GM19099 (cell line): ENCODE measurements at regions not wholly inside any gene's neighbourhood (a gene's known extent, or its start where the extent isn't known, plus 50 kb on each side); places are given as distances from the start of the nearest gene placed in this dataset.

ENCODE experiments used
- POLR2A ChIP-seq: IDR thresholded peaks from 3 replicates; pipeline ENCODE4 v1.6.1; 2011; ENCODE audit warnings: low read depth; ENCODE audit not compliant: insufficient read length; ENCODE audit errors: extremely low read depth

DNA sequence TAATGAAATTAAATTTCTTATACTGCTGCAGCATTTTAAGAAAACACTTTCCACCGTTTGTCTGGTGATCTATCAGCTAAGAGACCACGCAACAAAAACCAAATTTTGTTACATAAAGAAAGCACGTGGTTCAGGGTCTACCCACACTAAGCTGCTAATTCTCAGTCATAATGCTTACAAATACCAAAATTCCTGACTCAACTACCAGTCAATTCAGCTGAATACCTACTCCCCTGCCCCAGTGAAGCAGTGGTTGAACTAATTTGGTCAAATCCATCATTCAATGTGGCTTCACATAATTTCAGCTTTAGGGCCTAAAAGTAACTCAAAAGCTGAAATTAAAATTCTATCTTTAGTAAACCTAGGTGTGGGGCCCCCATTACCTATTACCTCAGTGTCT, 468.6 kb upstream of the ARID1B start:
- no peak for TF ChIP-seq POLR2A

DNA sequence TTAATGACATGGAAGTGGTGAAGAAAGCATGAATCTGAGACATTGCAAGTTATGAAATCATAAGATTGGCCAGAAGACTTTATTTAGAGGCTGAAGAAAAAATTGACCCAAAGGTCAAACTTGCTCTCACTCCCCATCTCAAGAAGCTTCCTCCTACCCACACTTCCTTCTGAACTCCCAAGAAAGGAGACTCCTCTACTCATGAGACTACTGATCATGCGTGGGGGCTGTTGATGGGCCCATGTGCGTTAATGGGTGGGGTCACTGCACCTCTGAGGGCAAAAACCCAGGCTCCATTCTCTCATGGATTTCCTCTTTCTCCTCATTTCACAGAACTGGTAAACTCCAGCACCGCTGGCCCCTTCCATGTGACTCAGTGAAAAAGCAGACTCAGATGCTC, 470.6 kb upstream of the ARID1B start:
- no peak for TF ChIP-seq POLR2A

DNA sequence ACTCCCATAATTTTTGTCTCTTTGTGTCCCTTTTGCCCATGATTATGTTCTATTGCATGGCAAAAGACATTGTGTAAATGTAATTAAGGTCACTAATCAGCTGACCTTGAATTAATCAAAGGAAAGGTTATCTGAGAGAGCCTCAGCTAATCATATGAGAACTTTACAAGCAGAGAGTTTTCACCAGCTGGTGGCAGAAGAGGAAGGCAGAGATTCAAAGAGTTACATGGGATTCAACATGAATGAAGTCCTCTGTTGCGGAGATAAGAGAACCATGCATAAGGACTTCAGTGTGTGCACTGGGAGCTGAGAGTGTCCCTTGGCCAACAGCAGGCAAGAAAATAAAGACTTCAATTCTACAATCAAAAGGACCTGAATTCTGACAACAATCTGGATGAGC, 494.1 kb upstream of the ARID1B start:
- no peak for TF ChIP-seq POLR2A

DNA sequence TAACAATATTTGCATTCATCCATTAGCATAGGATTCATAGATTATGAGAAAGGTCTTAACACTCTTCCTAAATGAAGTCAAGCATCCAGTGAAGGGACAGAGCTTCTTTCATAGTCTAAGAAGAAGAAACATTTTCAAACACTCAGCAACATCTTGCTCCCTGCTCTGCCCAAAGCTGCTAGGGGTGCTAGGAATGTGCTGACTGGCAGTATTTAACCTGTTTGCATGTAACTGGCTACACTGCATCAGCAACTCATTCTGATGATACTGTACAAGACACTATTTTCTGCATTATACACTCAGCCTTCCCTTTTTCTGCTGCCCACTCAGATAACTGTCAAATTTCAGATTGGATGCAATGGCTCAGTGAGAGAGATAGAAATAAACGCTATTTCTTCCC, 495.1 kb upstream of the ARID1B start:
- TF ChIP-seq POLR2A, result no peak

DNA sequence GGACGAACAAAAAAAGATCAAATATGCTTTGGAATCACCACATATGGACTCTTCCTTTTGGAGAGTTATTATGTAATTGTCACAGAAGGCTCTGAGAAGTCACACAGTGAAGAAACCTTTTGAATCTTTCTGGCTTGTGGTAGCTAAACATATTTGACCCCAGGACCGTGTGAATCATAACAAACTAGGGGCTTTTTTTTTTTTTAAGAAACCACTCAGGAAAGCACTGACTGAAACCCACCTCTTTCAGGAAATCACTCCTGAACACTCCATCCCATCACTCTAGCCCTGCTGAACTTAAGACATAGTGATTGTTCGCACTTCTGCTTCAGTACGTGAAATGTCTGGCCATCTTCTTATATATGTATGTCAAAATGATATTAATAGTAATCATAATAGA, 495.9 kb upstream of the ARID1B start:
- no peak for TF ChIP-seq POLR2A

DNA sequence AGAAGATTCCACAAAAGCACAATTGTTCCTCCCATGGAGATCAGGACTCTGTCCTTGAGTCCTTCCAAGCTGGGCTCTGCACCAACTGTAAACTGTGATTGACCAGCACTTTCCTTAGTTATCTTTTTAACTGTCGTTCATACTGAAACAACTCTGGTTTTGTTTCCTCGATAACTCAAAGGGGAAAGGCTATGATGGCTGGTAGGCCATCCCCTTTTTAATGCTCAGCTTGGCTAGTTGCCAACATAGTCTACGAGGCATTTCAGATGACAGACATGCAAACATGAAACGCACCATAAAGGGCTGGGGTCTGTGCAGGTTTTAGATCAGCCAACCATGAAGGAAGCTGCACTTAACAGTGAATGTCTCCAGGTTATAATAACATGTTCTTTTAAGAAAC, 497.1 kb upstream of the ARID1B start:
- no peak for TF ChIP-seq POLR2A

DNA sequence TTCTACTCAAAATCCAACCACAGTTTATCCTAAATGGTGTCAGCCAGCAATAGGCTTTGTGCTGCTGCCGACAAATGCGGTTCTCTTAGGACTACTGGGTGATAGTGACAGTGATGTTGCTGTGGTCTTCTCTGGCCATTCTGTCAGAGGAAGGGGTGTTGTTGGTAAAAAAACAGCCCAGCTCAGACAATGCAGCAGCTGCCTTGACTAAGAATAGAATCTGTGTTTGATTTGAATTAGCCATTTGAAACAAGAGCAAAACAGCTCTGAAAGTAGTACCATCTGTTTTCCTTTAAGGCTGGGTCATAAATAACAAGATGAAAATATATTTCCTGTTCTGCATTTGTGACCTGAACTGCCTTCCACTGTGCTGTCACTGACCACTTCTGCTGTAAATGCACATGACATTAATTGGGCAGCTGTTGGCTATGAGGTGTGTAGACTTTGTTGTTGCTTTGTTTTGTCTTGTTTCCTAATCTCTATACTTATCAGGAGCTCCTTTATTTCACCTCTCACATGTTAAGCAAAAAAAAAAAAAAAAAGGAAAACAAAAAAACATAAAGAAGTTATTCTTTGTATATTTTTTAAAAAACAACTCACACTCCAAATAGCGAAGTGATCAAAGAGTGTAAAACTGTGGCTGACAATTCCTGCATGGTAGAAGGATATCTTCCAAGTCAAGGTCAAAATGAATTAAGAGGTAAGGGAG, 497.8 kb upstream of the ARID1B start:
- no peak for TF ChIP-seq POLR2A

DNA sequence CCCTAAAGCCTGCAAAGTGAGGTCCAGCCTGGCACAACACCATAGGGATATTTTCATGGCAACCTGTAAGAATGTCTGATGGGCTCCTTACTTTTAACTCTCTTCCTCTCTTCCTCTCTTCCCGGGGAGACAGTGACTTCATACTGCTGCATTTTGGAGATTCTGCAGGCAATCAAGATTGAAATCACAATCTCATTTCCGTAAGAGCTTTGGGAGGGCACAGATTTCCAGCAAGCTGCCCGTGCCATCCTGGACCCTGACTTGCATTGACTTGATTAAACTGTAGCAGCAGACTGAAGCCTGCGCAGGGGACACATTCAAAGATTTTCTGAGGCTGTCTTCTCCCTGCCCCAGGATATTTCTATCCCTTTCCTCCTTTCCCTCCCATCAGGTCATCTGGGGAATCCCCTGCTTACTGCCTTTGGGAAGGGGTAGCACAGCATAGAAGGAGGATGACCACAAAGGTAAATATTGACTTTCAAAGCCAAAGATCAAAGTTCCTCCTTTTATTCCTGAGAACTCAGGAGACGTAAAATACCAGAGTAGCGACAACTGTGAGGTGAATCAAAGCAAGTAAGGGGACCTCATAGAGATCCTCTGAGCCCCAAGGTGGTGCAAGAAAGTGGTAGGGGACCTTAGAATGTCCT, 504.0 kb upstream of the ARID1B start:
- TF ChIP-seq POLR2A, result no peak

DNA sequence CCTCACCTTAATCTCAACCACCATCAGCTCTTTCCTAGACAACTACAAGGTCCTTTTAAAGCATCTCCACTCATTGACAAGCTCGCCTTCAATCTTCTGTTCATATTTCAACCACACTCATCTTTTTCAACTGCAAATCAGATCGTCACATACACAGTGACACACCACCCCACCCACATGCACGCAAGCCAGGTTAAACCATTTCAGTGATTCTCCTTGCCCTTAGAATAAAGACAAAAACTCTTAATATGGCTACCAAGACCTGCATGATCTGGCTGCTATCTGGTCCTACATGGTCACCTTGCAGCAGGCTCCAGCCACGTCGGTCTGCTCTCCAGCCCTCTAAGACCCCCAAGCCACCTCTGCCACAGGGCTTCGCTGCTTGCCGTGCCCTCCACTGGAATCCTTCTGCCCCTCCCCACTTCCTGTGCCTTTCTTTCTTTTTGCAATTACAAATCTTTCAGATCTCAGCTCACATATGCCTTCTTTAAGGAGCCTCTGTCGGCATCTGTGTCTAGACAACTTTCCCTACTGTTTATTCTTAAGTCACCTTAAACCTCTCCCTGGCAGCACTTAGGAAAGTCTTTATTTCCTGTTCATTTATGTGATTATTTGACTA, 507.3 kb upstream of the ARID1B start:
- no peak for TF ChIP-seq POLR2A

DNA sequence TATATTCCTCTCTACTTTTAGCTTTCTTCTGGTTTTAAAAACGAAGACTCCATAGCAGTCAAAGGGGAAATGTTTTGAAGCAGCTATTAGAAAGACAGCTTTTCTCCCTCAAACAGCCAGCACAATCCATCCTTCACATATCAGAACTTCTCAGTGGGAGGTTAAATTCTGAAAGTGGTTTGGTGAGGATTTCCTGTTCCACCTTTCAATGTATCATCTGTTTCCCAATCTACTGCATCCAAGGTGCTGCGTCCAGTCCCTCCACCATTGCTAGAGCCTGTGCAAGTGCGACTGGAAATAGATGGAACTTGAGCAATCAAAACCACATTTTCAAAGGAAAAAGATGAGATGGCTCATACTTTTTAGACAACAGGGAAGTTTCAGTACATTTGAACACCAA, 508.3 kb upstream of the ARID1B start:
- TF ChIP-seq POLR2A, result no peak

DNA sequence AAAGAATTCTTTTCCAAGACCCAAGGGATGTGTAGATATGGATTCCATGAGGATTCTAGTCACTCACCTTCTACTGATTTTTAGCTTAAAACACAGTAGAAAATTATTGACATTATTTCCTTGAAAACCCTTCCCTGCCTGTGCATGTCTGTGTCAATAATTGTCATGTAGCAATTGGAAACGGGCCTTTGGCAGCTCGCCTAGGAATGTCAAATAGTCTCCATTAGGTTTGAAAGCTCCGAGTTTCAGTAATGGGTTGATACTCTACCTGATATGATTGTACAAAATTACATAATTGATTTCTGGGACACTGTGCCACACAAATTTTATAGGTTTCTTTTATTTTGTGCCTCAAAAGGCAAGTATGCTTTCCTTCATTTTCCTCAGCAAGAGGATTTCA, 515.2 kb upstream of the ARID1B start:
- TF ChIP-seq POLR2A, result no peak

DNA sequence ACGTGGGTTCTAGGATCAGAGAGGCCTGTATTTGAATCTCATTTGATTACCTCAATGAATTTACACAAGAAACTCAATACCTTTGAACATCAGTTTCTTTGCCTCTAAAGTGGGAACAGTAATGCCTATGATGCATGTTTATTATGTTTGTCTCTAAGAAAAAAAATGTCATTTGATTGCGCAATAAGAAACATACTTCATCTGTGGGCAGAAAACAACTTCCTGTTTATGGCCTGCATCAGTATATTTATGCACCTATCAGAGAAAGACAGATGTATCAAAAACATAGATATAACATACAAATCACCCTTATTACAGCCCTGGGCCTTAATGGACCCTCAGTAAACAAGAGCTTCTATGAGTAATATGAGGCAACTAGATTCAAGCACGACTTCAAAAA, 516.4 kb upstream of the ARID1B start:
- TF ChIP-seq POLR2A, result no peak

DNA sequence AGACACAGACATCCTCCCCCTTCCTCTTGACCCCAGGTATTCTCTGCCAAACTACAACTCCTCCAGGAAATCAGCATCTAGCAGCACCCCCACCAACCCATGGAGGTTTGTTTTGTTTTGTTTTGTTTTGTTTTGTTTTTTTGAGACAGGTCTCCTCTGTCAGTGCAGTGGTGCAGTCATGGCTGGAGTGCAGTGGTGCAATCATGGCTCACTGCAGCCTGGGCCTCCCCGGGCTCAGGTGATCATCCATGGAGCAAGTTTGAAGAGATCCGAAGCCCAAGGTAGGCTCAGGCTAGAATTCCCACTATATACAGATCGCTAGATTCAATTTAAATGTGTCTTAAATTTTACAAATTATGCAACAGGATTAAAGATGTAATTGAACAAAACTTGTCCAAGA, 518.2 kb upstream of the ARID1B start:
- TF ChIP-seq POLR2A, result no peak

DNA sequence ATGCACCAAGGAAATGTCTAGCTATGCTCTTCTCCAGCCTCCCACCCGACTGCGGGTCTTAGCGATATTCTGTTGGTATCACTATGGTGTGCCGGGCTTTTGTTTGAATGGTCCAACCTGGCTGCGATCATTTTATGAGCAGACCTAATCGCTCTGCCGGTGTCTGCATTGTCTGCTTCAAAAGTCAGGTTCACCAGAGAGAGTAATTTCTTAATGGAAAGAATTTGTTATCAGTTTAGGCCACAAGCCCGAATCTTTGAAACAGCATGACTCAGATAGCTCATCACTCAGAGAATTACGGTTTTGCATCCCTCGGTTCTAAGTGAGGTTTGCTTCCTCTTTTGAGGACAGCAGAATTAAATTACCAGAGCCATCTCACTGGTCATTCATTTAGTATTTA, 521.0 kb upstream of the ARID1B start:
- no peak for TF ChIP-seq POLR2A

DNA sequence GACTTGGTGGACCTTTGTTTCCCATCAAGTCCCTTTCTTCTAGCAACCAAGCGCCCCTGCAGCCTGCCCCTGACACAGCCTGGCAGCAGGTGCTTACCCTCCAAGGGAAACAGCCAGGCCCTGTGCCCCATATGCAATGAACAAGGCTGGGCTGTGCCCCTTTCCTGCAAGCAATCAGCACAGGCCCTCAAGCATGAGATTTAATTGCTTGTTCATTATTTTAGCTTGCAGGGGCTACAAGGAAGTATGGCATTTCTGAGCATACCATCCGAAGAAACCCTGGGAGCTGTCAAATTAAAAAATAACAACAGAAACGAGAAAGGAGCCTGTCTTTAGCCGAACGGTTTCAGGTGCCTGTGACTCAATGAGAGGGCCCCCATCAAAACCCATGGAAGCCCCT, 522.9 kb upstream of the ARID1B start:
- no peak for TF ChIP-seq POLR2A

DNA sequence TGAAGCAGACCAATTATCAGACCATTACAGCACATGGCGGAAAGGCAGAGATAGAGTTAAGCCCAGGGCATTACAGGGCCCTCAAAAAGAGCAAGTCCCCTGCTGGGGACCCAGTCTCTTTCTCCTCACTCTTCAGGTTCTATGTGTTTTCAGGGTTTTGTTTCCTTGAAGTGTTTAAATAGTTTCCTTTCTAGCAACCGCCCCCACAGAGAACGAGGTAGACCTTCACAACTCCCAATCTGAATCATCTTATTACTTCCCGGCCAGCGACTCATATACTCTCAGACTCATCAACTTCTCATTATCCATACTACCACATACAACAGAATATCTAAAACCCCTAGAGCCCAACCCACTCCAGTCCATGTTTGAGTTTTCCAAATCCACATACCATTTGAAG, 526.6 kb upstream of the ARID1B start:
- no peak for TF ChIP-seq POLR2A
